ENCODE measurements at regions not wholly inside any gene's neighbourhood (a gene's known extent, or its start where the extent isn't known, plus 50 kb on each side); places are given as distances from the start of the nearest gene placed in this dataset.

- TF ChIP-seq CTCF (IDR thresholded peaks at IDR 0.05; ENCODE audit: low read length) (no peak), EZH2 (IDR thresholded peaks at IDR 0.05; ENCODE audit: borderline replicate concordance, low read length) (no peak)
Observed at GRCh38 chr2:138421315-138421970, 80.1 kb upstream of the SPOPL start.
